ENCODE measurements at regions not wholly inside any gene's neighbourhood (a gene's known extent, or its start where the extent isn't known, plus 50 kb on each side); places are given as distances from the start of the nearest gene placed in this dataset.

- H3K4me1 Mint-ChIP-seq, result peaks cover 13% of the 10 kb centered on the region
Observed at GRCh38 chr14:103277931-103278330, 56.1 kb upstream of the EIF5 start.

More at GRCh38 chr14:103277931-103278330, 56.1 kb upstream of the EIF5 start:
- Mint-ChIP-seq H3K27ac (no peak overlapping the region), H3K4me3 (peak overlapping the region; percentile 40; the same call in 1 of the 3 replicates), H3K9me3 (peaks cover 22% of the 10 kb centered on the region), H3K27me3 (ENCODE audit: insufficient read depth, low read depth, poor library complexity) (peaks cover 62% of the 10 kb centered on the region), H3K36me3 (ENCODE audit: low read depth) (peaks cover 12% of the 10 kb centered on the region; the same call in 2 of the 3 replicates)
- Histone ChIP-seq H3K4me2 (peak overlapping the region; percentile 75; the same call in 1 of the 2 replicates), H3K4me3 (peak overlapping the region; percentile 52), H3F3A (replicated peaks; ENCODE audit: low read depth) (peaks cover 12% of the 10 kb centered on the region; the same call in 1 of the 2 replicates), H3K4me1 (ENCODE audit: insufficient read depth) (peaks cover 10% of the 10 kb centered on the region; the same call in 1 of the 2 replicates), H3K36me3 (ENCODE audit: insufficient read depth) (peaks cover 4% of the 10 kb centered on the region; the same call in 1 of the 2 replicates), H2AFZ (peak overlapping the region; percentile 80; the same call in 1 of the 2 replicates), H3K79me2 (replicated peaks; ENCODE audit: insufficient read depth) (no peaks in the 10 kb centered on the region), H3K9me2 (ENCODE audit: insufficient read depth) (no peaks in the 10 kb centered on the region), H3K27ac (ENCODE audit: low read depth) (no peak overlapping the region), H4K20me1 (replicated peaks; ENCODE audit: insufficient read depth) (no peaks in the 10 kb centered on the region), H3K27me3 (ENCODE audit: insufficient read depth) (peaks cover 79% of the 10 kb centered on the region)
- no peak for DNase-seq (ENCODE audit: low spot score)
- TF ChIP-seq STAT1 (IDR thresholded peaks at IDR 0.05; ENCODE audit: unreplicated experiment) (no peak), ZNF331 (CRISPR knock-in tag; IDR thresholded peaks at IDR 0.05; ENCODE audit: low read depth) (no peak), EZH2 (IDR thresholded peaks at IDR 0.05; ENCODE audit: low read depth, unreplicated experiment) (no peak), POLR2AphosphoS5 (IDR thresholded peaks at IDR 0.05; ENCODE audit: low read depth) (no peak), ZNF114 (CRISPR knock-in tag; IDR thresholded peaks at IDR 0.05) (no peak), CREB1 (CRISPR knock-in tag; IDR thresholded peaks at IDR 0.05; ENCODE audit: low read depth) (no peak), JUNB (IDR thresholded peaks at IDR 0.05; ENCODE audit: unreplicated experiment) (no peak), CTCF (conservative IDR thresholded peaks at IDR 0.05; ENCODE audit: low read depth in 2 of 2) (no peak), NANOG (IDR thresholded peaks at IDR 0.05; ENCODE audit: borderline replicate concordance) (no peak), EZH2phosphoT487 (IDR thresholded peaks at IDR 0.05; ENCODE audit: unreplicated experiment) (no peak), ZNF462 (CRISPR knock-in tag; IDR thresholded peaks at IDR 0.05) (no peak)
- TF ChIP-seq, protein P1, sequence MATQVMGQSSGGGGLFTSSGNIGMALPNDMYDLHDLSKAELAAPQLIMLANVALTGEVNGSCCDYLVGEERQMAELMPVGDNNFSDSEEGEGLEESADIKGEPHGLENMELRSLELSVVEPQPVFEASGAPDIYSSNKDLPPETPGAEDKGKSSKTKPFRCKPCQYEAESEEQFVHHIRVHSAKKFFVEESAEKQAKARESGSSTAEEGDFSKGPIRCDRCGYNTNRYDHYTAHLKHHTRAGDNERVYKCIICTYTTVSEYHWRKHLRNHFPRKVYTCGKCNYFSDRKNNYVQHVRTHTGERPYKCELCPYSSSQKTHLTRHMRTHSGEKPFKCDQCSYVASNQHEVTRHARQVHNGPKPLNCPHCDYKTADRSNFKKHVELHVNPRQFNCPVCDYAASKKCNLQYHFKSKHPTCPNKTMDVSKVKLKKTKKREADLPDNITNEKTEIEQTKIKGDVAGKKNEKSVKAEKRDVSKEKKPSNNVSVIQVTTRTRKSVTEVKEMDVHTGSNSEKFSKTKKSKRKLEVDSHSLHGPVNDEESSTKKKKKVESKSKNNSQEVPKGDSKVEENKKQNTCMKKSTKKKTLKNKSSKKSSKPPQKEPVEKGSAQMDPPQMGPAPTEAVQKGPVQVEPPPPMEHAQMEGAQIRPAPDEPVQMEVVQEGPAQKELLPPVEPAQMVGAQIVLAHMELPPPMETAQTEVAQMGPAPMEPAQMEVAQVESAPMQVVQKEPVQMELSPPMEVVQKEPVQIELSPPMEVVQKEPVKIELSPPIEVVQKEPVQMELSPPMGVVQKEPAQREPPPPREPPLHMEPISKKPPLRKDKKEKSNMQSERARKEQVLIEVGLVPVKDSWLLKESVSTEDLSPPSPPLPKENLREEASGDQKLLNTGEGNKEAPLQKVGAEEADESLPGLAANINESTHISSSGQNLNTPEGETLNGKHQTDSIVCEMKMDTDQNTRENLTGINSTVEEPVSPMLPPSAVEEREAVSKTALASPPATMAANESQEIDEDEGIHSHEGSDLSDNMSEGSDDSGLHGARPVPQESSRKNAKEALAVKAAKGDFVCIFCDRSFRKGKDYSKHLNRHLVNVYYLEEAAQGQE (IDR thresholded peaks at IDR 0.05; ENCODE audit: unreplicated experiment), result no peak
- TF ChIP-seq, protein P2, sequence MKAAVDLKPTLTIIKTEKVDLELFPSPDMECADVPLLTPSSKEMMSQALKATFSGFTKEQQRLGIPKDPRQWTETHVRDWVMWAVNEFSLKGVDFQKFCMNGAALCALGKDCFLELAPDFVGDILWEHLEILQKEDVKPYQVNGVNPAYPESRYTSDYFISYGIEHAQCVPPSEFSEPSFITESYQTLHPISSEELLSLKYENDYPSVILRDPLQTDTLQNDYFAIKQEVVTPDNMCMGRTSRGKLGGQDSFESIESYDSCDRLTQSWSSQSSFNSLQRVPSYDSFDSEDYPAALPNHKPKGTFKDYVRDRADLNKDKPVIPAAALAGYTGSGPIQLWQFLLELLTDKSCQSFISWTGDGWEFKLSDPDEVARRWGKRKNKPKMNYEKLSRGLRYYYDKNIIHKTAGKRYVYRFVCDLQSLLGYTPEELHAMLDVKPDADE (IDR thresholded peaks at IDR 0.05), result no peak
- ATAC-seq, result no peak

All from GM23338 (cell line).